Keratinocyte (primary cell): ENCODE measurements at regions not wholly inside any gene's neighbourhood (a gene's known extent, or its start where the extent isn't known, plus 50 kb on each side); places are given as distances from the start of the nearest gene placed in this dataset.

ENCODE experiments used
- DNase-seq: peaks from one replicate; pipeline ENCODE4 v3.0.0-alpha.2; 2011; ENCODE audit warnings: low read depth, missing footprints, low spot score
- FAIRE-seq: peaks from 2 replicates; lab custom pipeline; 2011; peaks lifted over from hg19 to GRCh38; lab: Jason Lieb, UNC
- H2AFZ ChIP-seq: 2 replicates; pipeline ENCODE4 v1.6.0; 2012; ENCODE audit warnings: low read length, control low read depth, inconsistent platforms; ENCODE audit not compliant: control insufficient read depth
- H3K27ac ChIP-seq: 2 replicates; pipeline ENCODE4 v1.5.1; 2011; ENCODE audit warnings: low read length; ENCODE audit not compliant: control insufficient read depth, insufficient read depth
- H3K27me3 ChIP-seq: 3 replicates; pipeline ENCODE4 v1.6.0; 2011; ENCODE audit warnings: low read length; ENCODE audit not compliant: control insufficient read depth, insufficient read depth; ENCODE audit errors: extremely low read depth
- H3K36me3 ChIP-seq, 2 experiments: 2 replicates in 1 of 2; 3 replicates in 1 of 2; pipeline ENCODE4 v1.5.1; 2011; ENCODE audit warnings: low read length in 2 of 2, mild to moderate bottlenecking in 1 of 2; ENCODE audit not compliant: control insufficient read depth in 2 of 2, insufficient read depth in 2 of 2; ENCODE audit errors: extremely low read depth in 1 of 2
- H3K4me1 ChIP-seq: 3 replicates; pipeline ENCODE4 v1.5.1; 2011; ENCODE audit warnings: low read length; ENCODE audit not compliant: control insufficient read depth, insufficient read depth; ENCODE audit errors: extremely low read depth
- H3K4me2 ChIP-seq: 3 replicates; pipeline ENCODE4 v1.6.0; 2011; ENCODE audit warnings: low read depth, low read length; ENCODE audit not compliant: control insufficient read depth, insufficient read depth; ENCODE audit errors: extremely low read depth
- H3K4me3 ChIP-seq, 3 experiments: fragments of 200-600 bp in 1 of 3; sonication (generic) in 1 of 3; 2 replicates in 2 of 3; 3 replicates in 1 of 3; pipeline ENCODE4 v1.5.1; 2011 to 2016; ENCODE audit warnings: low read length in 3 of 3, mild to moderate bottlenecking in 3 of 3, control low read depth in 2 of 3, inconsistent platforms in 1 of 3, low read depth in 1 of 3, mixed read lengths in 1 of 3, mixed run types in 1 of 3, moderate library complexity in 1 of 3; ENCODE audit not compliant: control insufficient read depth in 2 of 3, insufficient read depth in 2 of 3; ENCODE audit errors: extremely low read depth in 1 of 3
- H3K79me2 ChIP-seq: 2 replicates; pipeline ENCODE4 v1.6.0; 2012; ENCODE audit warnings: low read length; ENCODE audit not compliant: control insufficient read depth, insufficient read depth
- H3K9ac ChIP-seq: 3 replicates; pipeline ENCODE4 v1.6.0; 2011; ENCODE audit warnings: low read length; ENCODE audit not compliant: control insufficient read depth, insufficient read depth; ENCODE audit errors: extremely low read depth
- H3K9me1 ChIP-seq: 3 replicates; pipeline ENCODE4 v1.6.0; 2011; ENCODE audit warnings: low read length; ENCODE audit not compliant: control insufficient read depth, insufficient read depth; ENCODE audit errors: extremely low read depth
- H3K9me3 ChIP-seq: 2 replicates; pipeline ENCODE4 v1.5.1; 2012; ENCODE audit warnings: low read depth, low read length; ENCODE audit not compliant: control insufficient read depth
- H4K20me1 ChIP-seq: 3 replicates; pipeline ENCODE4 v1.6.0; 2011; ENCODE audit warnings: low read length; ENCODE audit not compliant: control insufficient read depth, insufficient read depth; ENCODE audit errors: extremely low read depth
- EZH2 ChIP-seq: IDR thresholded peaks from one replicate; pipeline ENCODE4 v1.6.1; 2012; ENCODE audit warnings: inconsistent platforms, mild to moderate bottlenecking, low read length, moderate library complexity
- dilution Hi-C: fragments of 300-500 bp; cut with MboI; formaldehyde crosslinking; loops from one replicate; pipeline ENCODE4 v1.7.0; 2020; ENCODE audit warnings: low sequenced_read_pairs; ENCODE audit not compliant: extremely low pct_ligation_motif_present
- TF ChIP-seq, protein P1 (sequence below), 3 experiments: IDR thresholded peaks in 1 of 3; conservative IDR thresholded peaks in 1 of 3; optimal IDR thresholded peaks in 1 of 3; 2 replicates in 2 of 3; 3 replicates in 1 of 3; pipeline versions ENCODE3 to v1.5.1; 2011; ENCODE audit warnings: low read length in 3 of 3, mild to moderate bottlenecking in 3 of 3, moderate library complexity in 2 of 3, control low read depth in 1 of 3, inconsistent platforms in 1 of 3; ENCODE audit not compliant: insufficient read depth in 2 of 3; ENCODE audit errors: extremely low read depth in 1 of 3

DNA sequence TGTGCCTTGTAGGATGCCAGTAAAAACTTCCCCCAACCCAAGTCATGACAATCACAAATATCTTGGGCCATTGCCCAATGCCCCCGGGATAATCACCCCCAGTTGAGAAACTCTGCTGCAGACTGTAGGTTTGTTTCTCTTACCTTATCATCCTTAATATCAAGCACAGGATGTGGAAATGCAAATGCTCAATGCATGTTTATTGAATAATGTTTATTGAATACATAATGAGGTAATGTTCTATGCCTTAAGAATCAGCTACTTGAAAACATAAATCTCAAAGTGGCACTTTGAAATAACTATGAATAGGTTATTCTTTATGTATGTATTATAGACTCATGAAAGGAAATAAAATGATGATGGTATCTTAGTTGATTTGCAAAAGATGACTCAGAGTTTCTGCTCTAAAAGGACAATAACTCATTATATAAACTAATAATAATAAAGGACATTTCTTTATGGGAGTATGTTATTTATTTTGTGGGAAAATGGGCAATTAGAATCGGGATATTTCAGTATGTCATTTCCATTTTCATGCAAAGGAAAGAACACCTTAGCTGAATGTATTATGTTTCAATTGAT lies 414.2 kb downstream of the EFNB2 start:
- H3K9me1 ChIP-seq = no peaks in the 10 kb centered on the region
- H3K4me3 ChIP-seq = no peak overlapping the region
- no peak overlapping the region for H3K9ac ChIP-seq
- no peak overlapping the region for H2AFZ ChIP-seq
- H3K79me2 ChIP-seq = no peaks in the 10 kb centered on the region
- H3K36me3 ChIP-seq = no peaks in the 10 kb centered on the region
- H4K20me1 ChIP-seq = no peaks in the 10 kb centered on the region
- H3K9me3 ChIP-seq = no peaks in the 10 kb centered on the region
- H3K4me2 ChIP-seq = no peak overlapping the region
- TF ChIP-seq, protein P1, sequence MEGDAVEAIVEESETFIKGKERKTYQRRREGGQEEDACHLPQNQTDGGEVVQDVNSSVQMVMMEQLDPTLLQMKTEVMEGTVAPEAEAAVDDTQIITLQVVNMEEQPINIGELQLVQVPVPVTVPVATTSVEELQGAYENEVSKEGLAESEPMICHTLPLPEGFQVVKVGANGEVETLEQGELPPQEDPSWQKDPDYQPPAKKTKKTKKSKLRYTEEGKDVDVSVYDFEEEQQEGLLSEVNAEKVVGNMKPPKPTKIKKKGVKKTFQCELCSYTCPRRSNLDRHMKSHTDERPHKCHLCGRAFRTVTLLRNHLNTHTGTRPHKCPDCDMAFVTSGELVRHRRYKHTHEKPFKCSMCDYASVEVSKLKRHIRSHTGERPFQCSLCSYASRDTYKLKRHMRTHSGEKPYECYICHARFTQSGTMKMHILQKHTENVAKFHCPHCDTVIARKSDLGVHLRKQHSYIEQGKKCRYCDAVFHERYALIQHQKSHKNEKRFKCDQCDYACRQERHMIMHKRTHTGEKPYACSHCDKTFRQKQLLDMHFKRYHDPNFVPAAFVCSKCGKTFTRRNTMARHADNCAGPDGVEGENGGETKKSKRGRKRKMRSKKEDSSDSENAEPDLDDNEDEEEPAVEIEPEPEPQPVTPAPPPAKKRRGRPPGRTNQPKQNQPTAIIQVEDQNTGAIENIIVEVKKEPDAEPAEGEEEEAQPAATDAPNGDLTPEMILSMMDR (optimal IDR thresholded peaks at IDR 0.05 in 1 of 3, IDR thresholded peaks at IDR 0.05 in 1 of 3, conservative IDR thresholded peaks at IDR 0.05 in 1 of 3; ENCODE audit: extremely low read depth in 1 of 3, insufficient read depth in 2 of 3, low read length in 3 of 3) = no peak
- TF ChIP-seq EZH2 = no peak
- FAIRE-seq (no peak), DNase-seq (no peak)
- peaks cover 31% of the 10 kb centered on the region for H3K4me1 ChIP-seq
- no peaks in the 10 kb centered on the region for H3K27me3 ChIP-seq
- peak overlapping the region; percentile 32 for H3K27ac ChIP-seq
- dilution Hi-C loops = no loop called here

DNA sequence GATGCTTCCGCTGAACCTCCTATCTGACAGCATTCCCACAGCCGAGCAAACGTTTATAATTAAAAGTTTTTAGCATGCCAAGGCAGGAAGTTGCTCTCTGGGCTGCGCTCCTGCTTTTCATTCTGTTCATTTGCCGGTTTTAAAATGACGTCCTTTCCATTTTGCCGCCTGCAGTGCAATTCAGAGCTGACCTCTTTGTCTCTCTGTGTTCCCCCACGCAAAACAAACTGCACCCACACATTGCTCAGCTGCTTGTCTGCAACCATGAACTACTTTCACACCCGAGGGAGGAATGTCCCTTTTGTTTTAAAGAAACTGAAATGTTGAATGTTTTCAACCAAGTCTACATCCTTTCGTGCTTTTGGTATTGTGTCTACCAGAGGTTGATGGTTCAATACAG lies 416.5 kb downstream of the EFNB2 start:
- peak overlapping the region; percentile 82 for H2AFZ ChIP-seq
- H3K9ac ChIP-seq = peak overlapping the region; percentile 6
- peaks cover 31% of the 10 kb centered on the region for H3K4me1 ChIP-seq
- no peak for FAIRE-seq
- no peaks in the 10 kb centered on the region for H3K79me2 ChIP-seq
- no peak for TF ChIP-seq EZH2
- TF ChIP-seq, protein P1 (optimal IDR thresholded peaks at IDR 0.05 in 1 of 3, IDR thresholded peaks at IDR 0.05 in 1 of 3, conservative IDR thresholded peaks at IDR 0.05 in 1 of 3; ENCODE audit: extremely low read depth in 1 of 3, insufficient read depth in 2 of 3, low read length in 3 of 3) = no peak
- no peaks in the 10 kb centered on the region for H3K9me3 ChIP-seq
- no peak overlapping the region for H3K27ac ChIP-seq
- no peaks in the 10 kb centered on the region for H3K36me3 ChIP-seq
- H3K27me3 ChIP-seq = no peaks in the 10 kb centered on the region
- peak overlapping the region; percentile 49 for H3K4me2 ChIP-seq
- H4K20me1 ChIP-seq = no peaks in the 10 kb centered on the region
- no peak for DNase-seq
- peak overlapping the region in 2 of 3 experiments; percentile 25 to 29 for H3K4me3 ChIP-seq
- no peaks in the 10 kb centered on the region for H3K9me1 ChIP-seq
- dilution Hi-C loops = no loop called here
